ENCODE measurements at regions not wholly inside any gene's neighbourhood (a gene's known extent, or its start where the extent isn't known, plus 50 kb on each side); places are given as distances from the start of the nearest gene placed in this dataset.

DNA sequence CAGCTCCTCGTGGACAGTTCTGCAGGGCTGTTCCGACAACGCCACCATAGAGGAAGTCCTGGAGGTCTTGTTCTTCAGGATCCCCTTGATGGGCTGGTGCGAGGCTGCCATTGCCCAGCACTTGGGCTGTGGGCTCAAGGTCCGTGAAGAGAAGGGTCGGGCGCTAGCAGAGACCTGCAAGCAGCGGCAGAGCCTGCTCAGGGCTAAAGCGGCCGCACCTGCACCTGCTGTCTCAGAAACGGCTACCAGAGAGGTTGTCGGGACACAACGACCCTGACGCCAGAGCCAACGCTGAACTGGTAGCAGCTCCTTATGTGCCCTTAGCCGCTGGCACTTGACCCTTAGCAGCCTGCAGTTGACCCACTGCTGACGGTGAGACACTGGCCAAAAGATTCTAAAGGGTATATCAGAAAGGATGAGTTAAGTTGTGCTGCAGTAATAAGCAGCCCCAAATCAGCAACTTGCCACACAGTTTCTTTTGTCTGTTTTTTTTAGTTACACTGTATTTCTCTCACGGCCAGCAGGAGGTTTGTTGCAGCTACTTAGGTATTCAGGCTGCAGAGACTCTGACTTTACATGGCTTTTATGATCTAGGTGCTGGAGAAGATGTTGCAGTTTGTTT, 55.5 kb upstream of the ST6GAL2 start:
- Mint-ChIP-seq H3K9me3 (peaks cover 3% of the 10 kb centered on the region), H3K36me3 (no peaks in the 10 kb centered on the region), H3K4me3 (no peak overlapping the region), H3K4me1 (no peaks in the 10 kb centered on the region), H3K27ac (no peak overlapping the region), H3K27me3 (no peaks in the 10 kb centered on the region)
- ATAC-seq: no peak

GRCh38 chr2:106943468-106944200, 57.7 kb upstream of the ST6GAL2 start:
- Mint-ChIP-seq H3K27me3 (no peaks in the 10 kb centered on the region), H3K4me3 (no peak overlapping the region), H3K9me3 (peaks cover 3% of the 10 kb centered on the region), H3K36me3 (no peaks in the 10 kb centered on the region), H3K4me1 (no peaks in the 10 kb centered on the region), H3K27ac (no peak overlapping the region)
- no peak for ATAC-seq

- no peak for ATAC-seq
- no peaks in the 10 kb centered on the region for H3K4me1 Mint-ChIP-seq
- peaks cover 7% of the 10 kb centered on the region for H3K9me3 Mint-ChIP-seq
- no peaks in the 10 kb centered on the region for H3K36me3 Mint-ChIP-seq
- H3K27me3 Mint-ChIP-seq: no peaks in the 10 kb centered on the region
- H3K4me3 Mint-ChIP-seq: no peak overlapping the region
- no peak overlapping the region for H3K27ac Mint-ChIP-seq
These were observed 58.2 kb upstream of the ST6GAL2 start for GRCh38 chr2:106944215-106944614.

DNA sequence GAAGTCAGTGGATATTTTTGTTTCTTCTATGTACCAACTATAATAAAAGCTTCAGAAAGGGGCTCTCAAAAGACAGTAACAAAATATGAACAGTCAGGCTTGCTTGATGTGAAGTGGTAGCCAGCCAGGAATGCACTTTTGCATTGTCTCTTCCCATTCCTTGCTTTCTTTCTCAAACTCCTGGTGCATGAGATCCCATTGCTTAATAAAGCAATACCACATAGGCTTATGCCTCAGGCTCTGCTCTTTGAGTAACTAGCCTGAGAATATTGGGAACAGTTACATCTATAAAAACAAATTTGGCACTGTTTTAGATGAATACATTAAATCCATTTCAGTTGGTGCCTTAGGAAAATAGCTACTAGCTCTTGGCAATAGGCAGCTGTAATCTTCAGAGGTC, 62.6 kb upstream of the ST6GAL2 start:
- Mint-ChIP-seq H3K27ac (no peak overlapping the region), H3K27me3 (no peaks in the 10 kb centered on the region), H3K4me3 (no peak overlapping the region), H3K36me3 (no peaks in the 10 kb centered on the region), H3K9me3 (peaks cover 12% of the 10 kb centered on the region), H3K4me1 (no peaks in the 10 kb centered on the region)
- ATAC-seq: no peak

DNA sequence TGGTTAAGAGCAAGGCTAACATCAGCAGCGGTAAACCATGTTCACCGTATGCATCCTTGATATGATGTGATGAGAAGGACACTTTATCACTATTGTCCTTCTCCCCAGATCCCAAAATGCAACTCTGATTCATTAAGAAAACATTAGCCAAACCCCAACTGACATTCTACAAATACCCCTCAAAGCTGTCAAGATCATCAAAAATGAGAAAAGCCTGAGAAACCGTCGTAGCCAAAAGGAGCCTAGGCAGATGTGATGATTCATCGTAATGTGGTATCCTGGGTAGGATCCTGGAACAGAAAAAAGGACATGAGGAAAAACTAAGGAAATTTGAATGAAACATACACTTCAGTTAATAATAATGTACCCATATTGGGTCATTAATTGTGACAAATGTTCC, 67.3 kb upstream of the ST6GAL2 start:
- peaks cover 12% of the 10 kb centered on the region for H3K9me3 Mint-ChIP-seq

DNA sequence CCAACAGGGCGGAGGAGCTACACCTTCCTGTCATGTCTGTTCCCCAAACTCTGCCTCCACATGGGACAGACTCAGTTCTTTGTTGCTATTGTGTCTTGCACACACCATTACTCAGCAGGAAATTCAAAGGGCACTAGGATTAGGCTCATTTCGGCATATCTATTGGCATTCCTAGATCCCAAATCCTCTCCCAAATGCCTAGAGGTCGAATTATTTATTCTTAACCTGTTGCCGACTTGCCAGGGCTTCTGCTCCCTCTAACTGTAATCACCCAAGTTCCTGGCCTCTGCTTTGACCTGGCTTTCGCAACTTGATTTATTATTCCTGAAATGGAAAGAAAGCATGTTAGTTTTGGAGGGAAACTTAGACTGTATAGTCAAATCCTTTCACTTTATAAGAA, 67.8 kb upstream of the ST6GAL2 start:
- Mint-ChIP-seq H3K36me3 (no peaks in the 10 kb centered on the region), H3K9me3 (peaks cover 11% of the 10 kb centered on the region), H3K4me3 (no peak overlapping the region), H3K27me3 (no peaks in the 10 kb centered on the region), H3K4me1 (no peaks in the 10 kb centered on the region), H3K27ac (no peak overlapping the region)
- ATAC-seq: no peak

More for the DNA sequence above, 67.3 kb upstream of the ST6GAL2 start:
- ATAC-seq: no peak
- no peaks in the 10 kb centered on the region for H3K4me1 Mint-ChIP-seq
- H3K27ac Mint-ChIP-seq: no peak overlapping the region
- no peaks in the 10 kb centered on the region for H3K36me3 Mint-ChIP-seq
- H3K4me3 Mint-ChIP-seq: no peak overlapping the region
- H3K27me3 Mint-ChIP-seq: no peaks in the 10 kb centered on the region

DNA sequence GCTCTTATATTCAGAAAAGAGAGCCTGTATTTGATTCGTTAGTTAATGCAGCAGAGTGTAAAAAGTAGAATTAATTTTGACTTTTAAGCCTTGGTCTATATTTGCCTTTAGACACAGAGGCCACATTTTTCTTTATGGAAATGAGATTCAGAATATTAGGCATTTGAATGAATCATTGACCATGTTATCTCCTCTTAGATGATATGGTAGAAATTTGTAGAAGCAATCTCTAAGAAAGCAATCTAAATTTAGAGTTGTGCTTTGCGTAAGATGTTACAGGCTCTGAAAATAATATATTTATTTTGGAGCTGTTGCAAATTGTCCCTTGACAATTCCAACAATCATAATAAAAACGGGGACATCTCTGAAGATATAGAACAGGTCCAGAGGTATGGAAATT, 68.3 kb upstream of the ST6GAL2 start:
- peaks cover 6% of the 10 kb centered on the region for H3K9me3 Mint-ChIP-seq
- H3K27me3 Mint-ChIP-seq: no peaks in the 10 kb centered on the region
- no peak for ATAC-seq

DNA sequence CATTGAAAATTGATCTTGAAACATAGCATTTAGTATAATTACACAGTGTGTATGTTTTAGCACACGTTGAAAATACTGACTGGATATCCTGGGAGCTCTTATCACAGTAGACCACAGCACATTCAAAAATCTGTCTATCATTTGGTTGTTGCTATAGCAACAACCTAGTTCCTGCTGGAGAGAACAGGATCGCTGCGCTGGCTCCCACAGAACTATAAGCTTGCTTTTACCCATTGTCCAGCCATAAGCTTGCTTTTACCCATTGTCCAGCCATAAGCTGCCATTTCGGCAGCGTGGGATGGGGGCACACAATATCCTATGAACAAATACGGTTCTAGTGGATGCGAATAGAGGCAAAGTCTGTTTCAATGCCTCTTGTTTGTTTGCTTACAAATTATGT, 70.4 kb upstream of the ST6GAL2 start:
- no peaks in the 10 kb centered on the region for H3K27me3 Mint-ChIP-seq
- ATAC-seq: no peak
- no peak overlapping the region for H3K4me3 Mint-ChIP-seq
- no peaks in the 10 kb centered on the region for H3K4me1 Mint-ChIP-seq
- peaks cover 3% of the 10 kb centered on the region for H3K9me3 Mint-ChIP-seq
- H3K27ac Mint-ChIP-seq: no peak overlapping the region
- no peaks in the 10 kb centered on the region for H3K36me3 Mint-ChIP-seq

More for the DNA sequence above, 68.3 kb upstream of the ST6GAL2 start:
- Mint-ChIP-seq H3K4me3 (no peak overlapping the region), H3K36me3 (no peaks in the 10 kb centered on the region), H3K4me1 (no peaks in the 10 kb centered on the region), H3K27ac (no peak overlapping the region)

GRCh38 chr2:106956879-106957278, 70.9 kb upstream of the ST6GAL2 start:
- Mint-ChIP-seq H3K27ac (no peak overlapping the region), H3K27me3 (no peaks in the 10 kb centered on the region), H3K36me3 (no peaks in the 10 kb centered on the region), H3K4me3 (no peak overlapping the region), H3K4me1 (no peaks in the 10 kb centered on the region), H3K9me3 (no peaks in the 10 kb centered on the region)
- ATAC-seq: no peak

- H3K27me3 Mint-ChIP-seq: no peaks in the 10 kb centered on the region
These were observed 74.2 kb upstream of the ST6GAL2 start for GRCh38 chr2:106959975-106960682.

GRCh38 chr2:106960683-106961161, 74.8 kb upstream of the ST6GAL2 start:
- Mint-ChIP-seq H3K27ac (no peak overlapping the region), H3K4me1 (no peaks in the 10 kb centered on the region), H3K4me3 (no peak overlapping the region), H3K27me3 (no peaks in the 10 kb centered on the region), H3K36me3 (no peaks in the 10 kb centered on the region), H3K9me3 (peaks cover 2% of the 10 kb centered on the region)
- ATAC-seq: no peak

More at GRCh38 chr2:106959975-106960682, 74.2 kb upstream of the ST6GAL2 start:
- Mint-ChIP-seq H3K4me1 (no peaks in the 10 kb centered on the region), H3K27ac (no peak overlapping the region), H3K4me3 (no peak overlapping the region), H3K9me3 (peaks cover 2% of the 10 kb centered on the region), H3K36me3 (no peaks in the 10 kb centered on the region)
- ATAC-seq: no peak

DNA sequence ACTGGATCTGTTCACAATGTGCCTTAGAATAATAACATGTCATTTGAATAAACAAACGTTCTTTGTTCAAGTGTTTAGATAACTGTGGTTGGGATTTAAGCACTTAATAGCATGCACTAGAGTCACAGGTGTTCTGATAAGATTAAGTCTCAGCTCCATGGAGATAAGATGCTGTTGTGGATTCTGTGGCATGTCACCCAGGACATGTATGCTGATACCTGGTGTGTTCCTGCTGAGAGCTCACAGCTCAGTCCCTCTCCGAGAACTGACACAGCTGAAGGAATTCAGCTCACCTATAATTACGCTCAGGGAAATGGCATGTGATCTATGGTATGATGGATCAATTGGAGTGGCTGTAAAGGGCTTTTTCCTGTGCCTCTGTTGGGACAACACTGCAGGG, 75.4 kb upstream of the ST6GAL2 start:
- H3K27me3 Mint-ChIP-seq: no peaks in the 10 kb centered on the region
- H3K36me3 Mint-ChIP-seq: no peaks in the 10 kb centered on the region
- H3K4me3 Mint-ChIP-seq: no peak overlapping the region
- ATAC-seq: peak; percentile 22
- no peak overlapping the region for H3K27ac Mint-ChIP-seq
- H3K4me1 Mint-ChIP-seq: no peaks in the 10 kb centered on the region
- H3K9me3 Mint-ChIP-seq: peaks cover 2% of the 10 kb centered on the region

DNA sequence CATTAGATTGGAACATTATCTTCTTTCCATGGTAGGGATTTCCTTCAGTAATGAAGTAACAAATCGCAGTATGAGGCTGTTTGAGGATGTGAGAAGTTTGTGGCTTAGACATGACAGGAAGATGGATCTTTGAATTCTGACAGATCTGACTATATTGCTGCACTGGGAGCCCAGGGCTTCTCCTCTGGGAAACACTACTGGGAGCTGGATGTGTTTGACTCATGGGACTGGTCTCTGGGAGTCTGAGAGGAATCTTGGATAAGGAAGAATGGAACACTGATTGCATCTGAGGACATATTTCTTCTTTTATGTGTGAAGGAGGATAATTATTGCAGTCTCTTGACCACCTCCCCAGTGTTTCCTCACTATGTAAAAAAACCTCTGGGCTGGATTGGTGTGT, 77.2 kb upstream of the ST6GAL2 start:
- Mint-ChIP-seq H3K4me1 (no peaks in the 10 kb centered on the region), H3K4me3 (no peak overlapping the region), H3K36me3 (no peaks in the 10 kb centered on the region), H3K9me3 (peaks cover 2% of the 10 kb centered on the region), H3K27me3 (no peaks in the 10 kb centered on the region), H3K27ac (no peak overlapping the region)
- no peak for ATAC-seq

DNA sequence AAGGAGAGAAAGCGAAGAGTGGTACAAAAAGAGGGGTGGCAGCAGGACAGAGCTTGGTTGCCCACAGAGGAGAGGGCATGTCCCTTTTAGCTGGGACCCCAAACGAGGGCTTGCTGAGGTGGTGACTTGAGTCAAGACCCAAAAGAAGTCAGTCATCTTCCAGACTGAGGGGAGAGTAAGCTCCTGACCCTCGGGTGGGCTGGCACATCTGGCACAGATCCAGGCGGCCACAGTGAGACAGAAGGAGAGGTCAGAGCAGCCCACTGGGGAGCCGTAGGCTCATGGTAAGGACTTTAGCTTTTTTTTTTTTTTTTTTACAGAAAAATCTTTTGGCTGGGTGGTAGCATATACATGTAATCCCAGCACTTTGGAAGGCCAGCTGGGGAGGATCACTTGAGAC, 77.9 kb upstream of the ST6GAL2 start:
- Mint-ChIP-seq H3K4me1 (no peaks in the 10 kb centered on the region), H3K27ac (no peak overlapping the region), H3K9me3 (peaks cover 5% of the 10 kb centered on the region), H3K36me3 (no peaks in the 10 kb centered on the region), H3K4me3 (no peak overlapping the region), H3K27me3 (no peaks in the 10 kb centered on the region)
- no peak for ATAC-seq

- Mint-ChIP-seq H3K9me3 (peaks cover 5% of the 10 kb centered on the region), H3K4me1 (no peaks in the 10 kb centered on the region), H3K36me3 (no peaks in the 10 kb centered on the region), H3K4me3 (no peak overlapping the region), H3K27ac (no peak overlapping the region), H3K27me3 (no peaks in the 10 kb centered on the region)
- ATAC-seq: no peak
These were observed 79.6 kb upstream of the ST6GAL2 start for GRCh38 chr2:106965611-106966010.

GRCh38 chr2:106969777-106970176, 83.8 kb upstream of the ST6GAL2 start:
- Mint-ChIP-seq H3K27ac (no peak overlapping the region), H3K4me3 (no peak overlapping the region)

More at GRCh38 chr2:106969777-106970176, 83.8 kb upstream of the ST6GAL2 start:
- Mint-ChIP-seq H3K9me3 (peaks cover 3% of the 10 kb centered on the region), H3K36me3 (no peaks in the 10 kb centered on the region), H3K27me3 (no peaks in the 10 kb centered on the region), H3K4me1 (no peaks in the 10 kb centered on the region)
- ATAC-seq: no peak

Data from stimulated activated memory B cell treated with anti-CD40 and anti-IgM and Interleukin-4, amounts not matched to agents 10 μg/mL and 1 μg/mL and 100 μg/mL, for 72 hours (primary cell).